Cardiac fibroblast (primary cell): ENCODE measurements at regions not wholly inside any gene's neighbourhood (a gene's known extent, or its start where the extent isn't known, plus 50 kb on each side); places are given as distances from the start of the nearest gene placed in this dataset.

Experiments used
- DNase-seq, 2 donors: peaks; one replicate each; pipeline versions ENCODE4 v3.0.0 to v3.0.0-alpha.2; 2010; ENCODE audit warnings: low read depth in 2 of 2
- H3K4me3 ChIP-seq, 2 donors: replicated peaks in 1 of 2; 1 replicate in 1 of 2; 2 replicates in 1 of 2; pipeline ENCODE4 v1.5.1; 2011; ENCODE audit warnings: low read depth in 2 of 2, low read length in 2 of 2, mild to moderate bottlenecking in 2 of 2, moderate library complexity in 1 of 2
- CTCF ChIP-seq: IDR thresholded peaks from one replicate; pipeline ENCODE4 v1.5.1; 2011; ENCODE audit warnings: low read depth, mild to moderate bottlenecking, low read length, inconsistent platforms

- DNase-seq = no peak
- no peak overlapping the region for H3K4me3 ChIP-seq
- TF ChIP-seq CTCF = no peak
Measured at GRCh38 chr7:20504060-20504459, 111.4 kb upstream of the ABCB5 start.

- DNase-seq = no peak
- no peak for TF ChIP-seq CTCF
- H3K4me3 ChIP-seq = no peak overlapping the region
Measured at GRCh38 chr7:20506175-20506574, 109.3 kb upstream of the ABCB5 start.

GRCh38 chr7:20507157-20507556 is 108.3 kb upstream of the ABCB5 start:
- no peak for DNase-seq
- no peak for TF ChIP-seq CTCF
- no peak overlapping the region for H3K4me3 ChIP-seq

GRCh38 chr7:20508109-20508508 is 107.4 kb upstream of the ABCB5 start:
- DNase-seq = peak in 1 of 2 donors; percentile 25
- TF ChIP-seq CTCF = no peak
- H3K4me3 ChIP-seq = no peak overlapping the region

GRCh38 chr7:20509892-20510572 is 105.4 kb upstream of the ABCB5 start:
- TF ChIP-seq CTCF = no peak
- DNase-seq = no peak

GRCh38 chr7:20510573-20510900 is 104.9 kb upstream of the ABCB5 start:
- no peak for DNase-seq
- TF ChIP-seq CTCF = no peak
- H3K4me3 ChIP-seq = no peak overlapping the region

More at GRCh38 chr7:20509892-20510572, 105.4 kb upstream of the ABCB5 start:
- no peak overlapping the region for H3K4me3 ChIP-seq

- TF ChIP-seq CTCF = no peak
- H3K4me3 ChIP-seq = no peak overlapping the region
- DNase-seq = no peak
Measured at GRCh38 chr7:20513341-20513740, 102.1 kb upstream of the ABCB5 start.
